HEK293 (cell line): ENCODE measurements at regions not wholly inside any gene's neighbourhood (a gene's known extent, or its start where the extent isn't known, plus 50 kb on each side); places are given as distances from the start of the nearest gene placed in this dataset.

Source experiments
- CTCF ChIP-seq: fragments of 450-650 bp; formaldehyde crosslinking; IDR thresholded peaks from 2 replicates; pipeline ENCODE4 v1.5.1; 2016; ENCODE audit warnings: missing biosample characterization, missing genetic modification characterization
- MYNN ChIP-seq: fragments of 450-650 bp; formaldehyde crosslinking; IDR thresholded peaks from 2 replicates; pipeline ENCODE4 v1.5.1; 2016; ENCODE audit warnings: missing biosample characterization, missing genetic modification characterization, borderline replicate concordance
- REST ChIP-seq: fragments of 450-650 bp; formaldehyde crosslinking; IDR thresholded peaks from 2 replicates; pipeline ENCODE4 v1.5.1; 2016; ENCODE audit warnings: missing biosample characterization, missing genetic modification characterization
- SALL2 ChIP-seq: fragments of 450-650 bp; formaldehyde crosslinking; IDR thresholded peaks from 2 replicates; pipeline ENCODE4 v1.5.0; 2017; ENCODE audit warnings: missing biosample characterization, mild to moderate bottlenecking, missing genetic modification characterization, borderline replicate concordance
- YY1 ChIP-seq: fragments of 450-650 bp; formaldehyde crosslinking; IDR thresholded peaks from 2 replicates; pipeline ENCODE4 v1.5.1; 2018; ENCODE audit warnings: missing biosample characterization, missing genetic modification characterization
- ZNF140 ChIP-seq: fragments of 450-650 bp; formaldehyde crosslinking; IDR thresholded peaks from 2 replicates; pipeline ENCODE4 v1.5.1; 2016; ENCODE audit warnings: missing biosample characterization, missing genetic modification characterization
- ZNF239 ChIP-seq: fragments of 450-650 bp; formaldehyde crosslinking; IDR thresholded peaks from 2 replicates; pipeline ENCODE4 v1.5.1; 2016; ENCODE audit warnings: missing biosample characterization, missing genetic modification characterization
- ZNF449 ChIP-seq: fragments of 450-650 bp; formaldehyde crosslinking; IDR thresholded peaks from 2 replicates; pipeline ENCODE4 v1.5.1; 2017; ENCODE audit warnings: missing biosample characterization, mild to moderate bottlenecking, missing genetic modification characterization, moderate library complexity

- TF ChIP-seq CTCF (no peak), YY1 (tag by site-specific recombination) (no peak), ZNF140 (tag by site-specific recombination) (no peak), ZNF239 (tag by site-specific recombination) (no peak), MYNN (tag by site-specific recombination) (no peak), SALL2 (tag by site-specific recombination) (no peak), REST (tag by site-specific recombination) (no peak), ZNF449 (tag by site-specific recombination) (no peak)
Observed at GRCh38 chr5:117041926-117042595, 467.4 kb upstream of the SEMA6A start.
